ENCODE measurements at regions not wholly inside any gene's neighbourhood (a gene's known extent, or its start where the extent isn't known, plus 50 kb on each side); places are given as distances from the start of the nearest gene placed in this dataset.
A peak's percentile ranks its signal among the peaks of the same experiment; 100 is the strongest.

- no peak overlapping the region for H4K5ac ChIP-seq (ENCODE audit: insufficient read length, low read depth, low read length)
- peak overlapping the region; percentile 61; the same call in 1 of the 2 replicates for H3K14ac ChIP-seq (ENCODE audit: insufficient read depth, low read length)
- peak; percentile 64 for DNase-seq
- no peak overlapping the region for H2BK5ac ChIP-seq (ENCODE audit: insufficient read length, low read length)
- no peak overlapping the region for H2BK120ac ChIP-seq (ENCODE audit: low read depth, low read length, poor library complexity, severe bottlenecking)
- no peaks in the 10 kb centered on the region for H4K20me1 ChIP-seq (ENCODE audit: control insufficient read depth, insufficient read depth, insufficient read length)
- no peak overlapping the region for H2AK5ac ChIP-seq (ENCODE audit: insufficient read length, low read length)
- H3K23ac ChIP-seq (ENCODE audit: insufficient read length, low read depth, low read length), result no peak overlapping the region
- H2BK20ac ChIP-seq (ENCODE audit: low read depth, low read length, poor library complexity, severe bottlenecking), result no peak overlapping the region
- no peak overlapping the region for H3K56ac ChIP-seq (ENCODE audit: insufficient read length, low read depth, low read length)
- H3K4ac ChIP-seq (ENCODE audit: low read depth, low read length), result no peak overlapping the region
- TF ChIP-seq CTCF (conservative IDR thresholded peaks at IDR 0.05), result peak; percentile 38; the same call in 2 of the 3 replicates
- H3K27me3 ChIP-seq (ENCODE audit: insufficient read depth, low read length), result no peaks in the 10 kb centered on the region
- H3K27ac Mint-ChIP-seq, result peak overlapping the region in 1 of 3 experiments; percentile 85; a peak in 1 of 7 replicates
- peaks cover 16% of the 10 kb centered on the region for H3K27me3 Mint-ChIP-seq (ENCODE audit: low read depth)
- no peaks in the 10 kb centered on the region for H3K9me3 ChIP-seq (ENCODE audit: control insufficient read depth, low read depth, low read length)
- H3T11ph ChIP-seq (ENCODE audit: low read length), result no peak overlapping the region
- H3K23me2 ChIP-seq (ENCODE audit: insufficient read length, low read depth, low read length, poor library complexity, severe bottlenecking), result no peaks in the 10 kb centered on the region
- H3K4me2 ChIP-seq (ENCODE audit: insufficient read depth, insufficient read length, low read length), result no peak overlapping the region
- H3K4me3 Mint-ChIP-seq, result no peak overlapping the region
- H2BK12ac ChIP-seq (ENCODE audit: insufficient read length, low read depth, low read length), result no peak overlapping the region
- H4K8ac ChIP-seq (replicated peaks; ENCODE audit: insufficient read length, low read depth, low read length), result no peak overlapping the region
- H2BK15ac ChIP-seq (ENCODE audit: low read depth, low read length), result no peak overlapping the region
- no peak overlapping the region for H3K9ac ChIP-seq (ENCODE audit: extremely low read depth, insufficient read length, low read length)
- H3K4me1 ChIP-seq (ENCODE audit: insufficient read depth, low read length), result peaks cover 17% of the 10 kb centered on the region; the same call in 1 of the 2 replicates
- peaks cover 34% of the 10 kb centered on the region in 2 experiments for H3K4me1 Mint-ChIP-seq
- H3K18ac ChIP-seq (ENCODE audit: insufficient read length, low read depth, low read length), result no peak overlapping the region
- H2AFZ ChIP-seq (ENCODE audit: low read length), result peak overlapping the region; percentile 67
- no peaks in the 10 kb centered on the region for H3K79me1 ChIP-seq (ENCODE audit: insufficient read depth, low read depth, low read length, poor library complexity, severe bottlenecking)
- peaks cover 0 to 2% (median 0%) of the 10 kb centered on the region in 3 experiments; a peak in 2 of 7 replicates for H3K36me3 Mint-ChIP-seq (ENCODE audit: insufficient read depth in 1 of 3, low read depth in 3 of 3)
- WGBS (ENCODE audit: extremely low coverage, insufficient read length, low lambda C conversion rate), result no CpG with 5 or more reads among the region's 9 CpGs
- peaks cover 0 to 3% of the 10 kb centered on the region in 2 experiments; a peak in 2 of 5 replicates for H3K9me3 Mint-ChIP-seq
- no peak overlapping the region for H3K27ac ChIP-seq (ENCODE audit: insufficient read length, low read depth, low read length)
- no peak overlapping the region for H4K91ac ChIP-seq (ENCODE audit: insufficient read length, low read depth, low read length)
- no peaks in the 10 kb centered on the region for H3K79me2 ChIP-seq (ENCODE audit: insufficient read depth, low read length)
These were observed 375.5 kb downstream of the TCERG1L start for GRCh38 chr10:130935897-130936550.

Data from H9 (cell line).